Colonic mucosa (tissue), 4 donors: ENCODE measurements at regions not wholly inside any gene's neighbourhood (a gene's known extent, or its start where the extent isn't known, plus 50 kb on each side); places are given as distances from the start of the nearest gene placed in this dataset.

Experiments
- DNase-seq: peaks from one replicate; pipeline ENCODE4 v3.0.0-alpha.2; 2020
- H3K27ac ChIP-seq: fragments of 200-600 bp; one replicate; pipeline ENCODE4 v1.8.0; 2021
- H3K27me3 ChIP-seq: fragments of 200-600 bp; one replicate; pipeline ENCODE4 v1.8.0; 2021
- H3K36me3 ChIP-seq: fragments of 200-600 bp; one replicate; pipeline ENCODE4 v1.8.0; 2021
- H3K4me1 ChIP-seq: fragments of 200-600 bp; one replicate; pipeline ENCODE4 v1.8.0; 2021; ENCODE audit warnings: mild to moderate bottlenecking
- H3K4me3 ChIP-seq: fragments of 200-600 bp; one replicate; pipeline ENCODE4 v1.8.0; 2021
- H3K9ac ChIP-seq, 2 donors: one replicate each; pipeline ENCODE4 v1.7.0; 2013; ENCODE audit warnings: control low read depth in 2 of 2, low read depth in 2 of 2, low read length in 2 of 2
- H3K9me3 ChIP-seq: fragments of 200-600 bp; one replicate; pipeline ENCODE4 v1.8.0; 2021
- intact Hi-C: fragments of 100-400 bp; cut with DNase I; formaldehyde crosslinking; loops from one replicate; pipeline ENCODE4 v1.14.1; 2022
- TF ChIP-seq, protein P1 (sequence below): fragments of 200-600 bp; IDR thresholded peaks from one replicate; pipeline ENCODE4 v1.8.0; 2022; ENCODE audit warnings: antibody characterized with exemption, mild to moderate bottlenecking
- donor health status: healthy.
- donor health status: DM: no; HTN: no; CAD: no.
- donor health status: DM: no; HTN: no; CAD: no.

DNA sequence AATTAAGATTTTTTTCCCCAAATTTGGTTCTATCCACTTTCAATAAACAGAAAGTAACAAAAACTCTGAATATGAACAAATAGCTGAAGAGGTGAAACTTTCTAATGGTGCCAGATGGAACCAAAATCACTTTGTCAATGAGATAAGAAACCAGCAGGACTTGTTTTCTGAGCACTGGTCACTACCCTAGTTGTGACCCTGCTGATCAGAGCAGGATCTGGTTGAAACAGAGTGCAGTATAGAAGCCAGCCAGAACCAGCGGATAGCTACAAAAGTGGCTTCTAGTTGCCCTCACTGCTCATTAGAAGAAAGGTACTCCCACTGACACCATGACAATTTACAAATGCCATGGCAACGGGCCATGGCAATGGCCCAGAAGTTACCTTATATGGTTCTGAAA is 158.3 kb upstream of the PIEZO2 start:
- Histone ChIP-seq H3K27me3 (no peaks in the 10 kb centered on the region), H3K9me3 (no peaks in the 10 kb centered on the region), H3K9ac (no peak overlapping the region), H3K4me3 (no peak overlapping the region), H3K36me3 (no peaks in the 10 kb centered on the region), H3K4me1 (no peaks in the 10 kb centered on the region), H3K27ac (no peak overlapping the region)
- no peak for DNase-seq
- TF ChIP-seq, protein P1, sequence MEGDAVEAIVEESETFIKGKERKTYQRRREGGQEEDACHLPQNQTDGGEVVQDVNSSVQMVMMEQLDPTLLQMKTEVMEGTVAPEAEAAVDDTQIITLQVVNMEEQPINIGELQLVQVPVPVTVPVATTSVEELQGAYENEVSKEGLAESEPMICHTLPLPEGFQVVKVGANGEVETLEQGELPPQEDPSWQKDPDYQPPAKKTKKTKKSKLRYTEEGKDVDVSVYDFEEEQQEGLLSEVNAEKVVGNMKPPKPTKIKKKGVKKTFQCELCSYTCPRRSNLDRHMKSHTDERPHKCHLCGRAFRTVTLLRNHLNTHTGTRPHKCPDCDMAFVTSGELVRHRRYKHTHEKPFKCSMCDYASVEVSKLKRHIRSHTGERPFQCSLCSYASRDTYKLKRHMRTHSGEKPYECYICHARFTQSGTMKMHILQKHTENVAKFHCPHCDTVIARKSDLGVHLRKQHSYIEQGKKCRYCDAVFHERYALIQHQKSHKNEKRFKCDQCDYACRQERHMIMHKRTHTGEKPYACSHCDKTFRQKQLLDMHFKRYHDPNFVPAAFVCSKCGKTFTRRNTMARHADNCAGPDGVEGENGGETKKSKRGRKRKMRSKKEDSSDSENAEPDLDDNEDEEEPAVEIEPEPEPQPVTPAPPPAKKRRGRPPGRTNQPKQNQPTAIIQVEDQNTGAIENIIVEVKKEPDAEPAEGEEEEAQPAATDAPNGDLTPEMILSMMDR: no peak
- intact Hi-C loops: no loop called here

- Histone ChIP-seq H3K27me3 (no peaks in the 10 kb centered on the region), H3K27ac (no peak overlapping the region), H3K4me1 (no peaks in the 10 kb centered on the region), H3K9me3 (no peaks in the 10 kb centered on the region), H3K4me3 (no peak overlapping the region), H3K9ac (no peak overlapping the region), H3K36me3 (no peaks in the 10 kb centered on the region)
- TF ChIP-seq, protein P1: no peak
- no peak for DNase-seq
- intact Hi-C loops: no loop called here
Observed at GRCh38 chr18:11305507-11305906, 156.1 kb upstream of the PIEZO2 start.

DNA sequence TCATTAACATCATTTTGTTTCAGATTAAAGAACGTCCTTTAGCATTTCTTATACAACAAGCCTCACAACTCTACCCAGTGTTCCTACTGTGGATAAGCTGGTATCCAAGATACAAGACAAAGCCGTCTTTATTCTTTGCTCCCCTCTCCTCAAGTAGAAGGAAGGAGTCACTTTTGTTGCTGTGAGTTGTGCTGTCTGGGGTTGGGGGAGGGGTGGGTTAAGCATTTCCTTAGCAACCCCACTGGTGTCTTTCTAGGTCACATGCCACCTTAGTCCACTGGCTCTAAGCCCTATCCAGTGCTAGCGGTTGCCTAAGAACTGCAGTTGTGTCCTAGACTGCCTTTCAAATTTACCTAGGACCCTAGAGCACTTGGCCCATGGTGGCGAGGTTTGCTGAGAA is 155.6 kb upstream of the PIEZO2 start:
- Histone ChIP-seq H3K36me3 (no peaks in the 10 kb centered on the region), H3K27me3 (no peaks in the 10 kb centered on the region), H3K27ac (no peak overlapping the region), H3K4me3 (no peak overlapping the region), H3K9ac (no peak overlapping the region), H3K4me1 (no peaks in the 10 kb centered on the region), H3K9me3 (no peaks in the 10 kb centered on the region)
- DNase-seq: no peak
- TF ChIP-seq, protein P1: no peak
- intact Hi-C loops: no loop called here

DNA sequence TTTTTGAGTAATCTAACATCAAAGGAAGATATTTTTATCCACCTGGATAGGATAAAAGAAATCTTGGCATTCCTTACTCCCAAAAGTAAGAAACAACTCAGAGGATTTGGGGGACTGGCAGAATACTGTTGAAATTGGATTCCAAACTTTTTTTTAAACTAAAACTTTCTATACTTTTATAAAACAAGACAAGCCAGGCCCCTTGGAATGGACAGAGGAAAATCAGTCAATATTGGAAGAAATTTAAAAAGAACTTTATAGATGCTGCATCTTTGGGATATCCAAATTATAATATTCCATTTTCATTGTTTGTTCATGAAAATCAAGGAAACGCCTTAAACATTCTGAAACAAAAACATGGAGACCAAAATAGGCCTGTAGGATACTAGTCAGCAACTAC is 147.6 kb upstream of the PIEZO2 start:
- TF ChIP-seq, protein P1: no peak
- no peak for DNase-seq

GRCh38 chr18:11293794-11294193 is 144.4 kb upstream of the PIEZO2 start:
- Histone ChIP-seq H3K36me3 (no peaks in the 10 kb centered on the region), H3K4me1 (no peaks in the 10 kb centered on the region), H3K4me3 (no peak overlapping the region), H3K27ac (no peak overlapping the region), H3K27me3 (no peaks in the 10 kb centered on the region), H3K9ac (no peak overlapping the region), H3K9me3 (no peaks in the 10 kb centered on the region)
- TF ChIP-seq, protein P1: no peak
- intact Hi-C loops: no loop called here
- DNase-seq: no peak

More for the DNA sequence above, 147.6 kb upstream of the PIEZO2 start:
- Histone ChIP-seq H3K27ac (no peak overlapping the region), H3K4me3 (no peak overlapping the region), H3K9me3 (no peaks in the 10 kb centered on the region), H3K36me3 (no peaks in the 10 kb centered on the region), H3K4me1 (no peaks in the 10 kb centered on the region), H3K27me3 (no peaks in the 10 kb centered on the region), H3K9ac (no peak overlapping the region)
- intact Hi-C loops: no loop called here

- Histone ChIP-seq H3K9ac (no peak overlapping the region), H3K4me1 (no peaks in the 10 kb centered on the region), H3K36me3 (no peaks in the 10 kb centered on the region), H3K4me3 (no peak overlapping the region), H3K27me3 (no peaks in the 10 kb centered on the region), H3K9me3 (no peaks in the 10 kb centered on the region), H3K27ac (no peak overlapping the region)
- DNase-seq: no peak
- intact Hi-C loops: no loop called here
- TF ChIP-seq, protein P1: no peak
Observed at GRCh38 chr18:11290786-11291185, 141.4 kb upstream of the PIEZO2 start.
